ENCODE measurements at regions not wholly inside any gene's neighbourhood (a gene's known extent, or its start where the extent isn't known, plus 50 kb on each side); places are given as distances from the start of the nearest gene placed in this dataset.

DNA sequence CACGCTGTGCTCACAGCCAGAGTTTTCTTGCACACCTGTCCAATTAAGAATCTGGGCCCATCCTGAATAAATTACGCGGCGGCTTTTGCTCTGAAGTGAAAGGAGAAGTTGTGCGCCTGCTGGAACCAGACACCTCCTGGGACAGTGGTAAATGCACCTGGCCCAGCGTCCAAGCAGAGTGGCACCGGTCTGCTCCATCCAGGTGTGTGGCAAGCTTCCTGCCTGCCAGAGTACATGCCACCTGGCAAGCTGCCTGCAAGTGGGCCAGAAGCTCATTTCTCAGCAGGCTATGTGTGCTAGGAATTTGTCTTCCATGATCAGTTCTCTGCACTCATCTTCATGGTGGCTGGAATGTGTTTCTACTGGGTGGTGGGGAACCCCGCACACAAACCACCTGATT lies 660.6 kb downstream of the ETS1 start:
- DNase-seq: peak; percentile 51

GRCh38 chr11:127925475-127925874 lies 661.9 kb downstream of the ETS1 start:
- DNase-seq: no peak

DNA sequence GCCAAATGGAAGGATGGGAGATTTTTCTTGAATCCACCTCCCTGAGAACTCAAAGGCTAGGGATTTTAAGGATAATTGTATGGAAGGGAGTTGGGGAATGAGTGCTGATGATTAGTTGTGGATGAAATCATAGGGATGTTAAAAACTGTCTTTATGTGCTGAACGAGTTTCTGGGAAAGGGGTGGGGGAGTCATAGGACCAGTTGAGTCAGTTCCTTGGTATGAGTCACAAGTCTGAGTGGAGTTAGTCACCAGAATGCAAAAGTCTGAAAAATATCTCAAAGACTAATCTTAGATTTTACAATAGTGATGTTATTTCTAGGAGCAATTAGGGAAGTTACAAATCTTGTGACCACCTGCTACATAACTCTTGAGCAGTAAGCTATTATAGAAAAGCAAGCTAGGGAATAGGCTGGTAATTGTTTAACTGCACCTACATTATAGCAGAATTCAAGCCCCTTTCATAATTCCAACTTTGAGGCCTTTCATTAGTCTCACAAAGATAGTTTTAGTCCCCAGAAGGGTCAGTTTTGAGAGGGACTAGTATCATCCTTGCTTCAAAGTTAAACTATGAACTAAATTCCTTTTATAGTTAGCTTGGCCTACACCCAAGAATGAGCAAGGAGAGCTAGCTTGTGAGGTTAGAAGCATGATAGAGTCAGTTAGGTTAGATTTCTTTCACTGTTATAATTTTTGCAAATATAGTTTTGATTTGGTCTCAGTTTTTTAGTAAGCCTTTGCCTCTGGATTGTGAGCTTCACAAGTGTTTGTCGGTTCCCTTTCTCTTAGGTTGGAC lies 668.0 kb downstream of the ETS1 start:
- DNase-seq: no peak

DNA sequence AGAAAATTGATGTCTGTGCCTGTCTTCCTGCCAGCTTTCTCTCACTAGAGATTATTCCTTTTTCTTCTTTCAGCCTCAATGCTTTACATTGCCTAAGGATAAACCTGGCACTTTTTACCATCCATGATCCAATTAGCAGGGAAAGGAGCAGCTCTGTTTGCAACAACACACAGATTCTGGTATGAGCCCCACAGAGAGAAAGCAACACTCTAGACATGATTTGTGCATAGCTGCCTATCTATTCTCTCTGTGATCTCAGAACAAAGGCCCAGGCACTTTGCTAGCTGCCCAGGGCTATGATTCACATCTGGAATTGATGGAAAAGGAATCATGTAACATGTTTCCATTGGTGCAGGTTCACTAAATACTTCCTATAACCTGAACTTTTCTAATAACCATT lies 685.0 kb downstream of the ETS1 start:
- no peak for DNase-seq

DNA sequence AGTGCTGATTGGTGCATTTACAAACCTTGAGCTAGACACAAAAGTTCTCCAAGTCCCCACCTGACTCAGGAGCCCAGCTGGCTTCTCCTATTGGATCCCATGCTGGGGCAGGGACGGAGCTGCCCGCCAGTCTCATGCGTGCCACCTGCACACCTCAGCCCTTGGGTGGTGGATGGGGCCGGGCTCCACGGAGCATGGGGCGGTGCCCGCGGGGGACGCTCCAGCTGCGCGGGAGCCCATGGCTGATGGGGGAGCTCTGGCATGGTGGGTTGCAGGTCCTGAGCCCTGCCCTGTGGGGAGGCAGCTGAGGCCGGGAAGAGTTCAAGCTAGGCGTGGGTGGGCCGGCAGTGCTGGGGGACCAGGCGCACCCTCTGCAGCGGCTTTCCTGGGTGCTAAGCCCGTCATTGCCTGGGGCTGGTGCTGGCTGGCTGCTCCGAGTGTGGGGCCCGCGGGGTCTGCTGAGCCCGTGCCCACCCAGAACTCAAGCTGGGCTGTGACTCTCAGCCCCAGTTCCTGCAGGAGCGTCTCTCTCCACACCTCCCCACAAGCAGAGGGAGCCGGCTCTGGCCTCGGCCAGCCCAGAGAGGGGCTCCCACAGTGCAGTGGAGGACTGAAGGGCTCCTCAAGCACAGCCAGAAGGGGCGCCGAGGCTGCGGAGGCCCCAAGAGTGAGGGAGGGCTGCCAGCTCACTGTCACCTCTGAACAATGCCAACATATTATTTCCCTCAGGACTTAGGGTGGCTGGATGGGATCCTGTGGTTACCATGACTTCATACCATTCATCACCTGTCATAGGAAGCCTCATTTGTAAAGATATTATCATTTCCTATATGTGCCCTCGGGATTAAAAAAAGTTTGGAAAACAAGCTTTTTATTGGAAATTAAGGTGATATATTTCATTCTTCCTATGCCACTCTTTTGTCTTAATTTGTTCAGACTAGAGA lies 688.7 kb downstream of the ETS1 start:
- DNase-seq: no peak

- no peak for DNase-seq
Measured at GRCh38 chr11:127895776-127896175, 691.6 kb downstream of the ETS1 start.

DNA sequence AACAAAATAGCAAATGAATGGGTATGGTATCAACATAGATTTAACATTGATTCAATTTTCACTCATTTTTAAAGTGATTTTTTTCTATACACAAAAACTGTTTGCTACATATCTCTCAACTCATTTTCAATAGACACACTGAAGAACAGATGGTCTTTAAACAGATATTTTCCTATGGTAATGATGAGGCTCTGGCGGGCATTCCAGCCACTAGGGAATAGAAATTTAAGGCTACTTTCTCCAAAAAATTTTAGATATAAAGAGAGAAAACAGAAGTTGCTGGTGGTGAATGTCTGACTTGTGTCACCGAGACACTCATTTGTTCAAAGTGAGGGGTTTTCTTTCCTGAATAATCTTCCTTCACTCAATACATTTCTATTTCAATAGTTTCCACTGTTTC lies 693.0 kb downstream of the ETS1 start:
- no peak for DNase-seq

DNA sequence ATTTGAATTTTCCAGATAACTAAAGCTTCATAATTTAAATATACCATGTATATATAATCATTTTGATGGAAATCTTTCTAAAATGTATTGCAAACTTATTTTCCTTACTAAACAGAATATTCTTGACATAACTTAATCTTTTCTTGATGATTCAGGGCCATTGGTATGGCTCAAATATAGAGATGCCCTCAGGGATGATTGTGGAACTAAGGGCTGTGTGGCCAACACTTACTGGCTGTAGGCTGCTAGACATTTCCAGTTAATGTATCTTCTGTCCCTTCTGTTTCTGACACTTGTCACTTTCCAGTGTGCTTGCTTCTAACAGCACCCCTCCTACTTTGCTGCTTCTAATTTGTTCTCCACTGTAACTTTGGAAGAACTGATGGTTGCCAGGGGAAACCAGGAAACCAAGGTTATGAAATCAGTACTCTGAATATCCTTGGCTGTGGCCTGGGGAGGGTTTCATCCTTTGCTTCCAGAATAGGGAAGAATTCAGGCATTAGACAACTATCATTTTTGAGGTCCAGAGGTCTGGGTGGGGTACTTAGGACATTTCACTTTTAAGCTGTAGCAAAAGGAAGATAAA lies 697.2 kb downstream of the ETS1 start:
- DNase-seq: no peak

GRCh38 chr11:127888386-127888785 lies 699.0 kb downstream of the ETS1 start:
- no peak for DNase-seq

DNA sequence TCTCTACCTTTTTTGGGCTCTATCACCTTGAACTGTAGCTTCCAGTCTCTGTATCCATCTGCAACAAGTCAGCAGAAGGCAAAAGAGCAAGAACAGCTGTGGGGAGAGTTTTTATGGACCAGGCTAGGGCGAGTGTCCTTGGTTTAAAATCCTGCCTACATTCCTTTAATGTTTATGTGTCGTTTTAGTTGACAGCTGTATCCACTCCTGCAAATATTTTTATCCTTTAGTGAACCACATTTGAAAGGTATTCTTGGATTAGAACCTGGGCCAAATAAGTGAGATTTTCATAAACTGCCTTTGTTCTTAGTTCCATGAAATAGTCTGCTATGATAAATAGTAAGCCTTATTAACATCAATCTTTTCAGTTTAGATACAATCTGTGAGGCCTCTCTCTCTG lies 712.2 kb downstream of the ETS1 start:
- no peak for DNase-seq

- no peak for DNase-seq
Measured at GRCh38 chr11:127873478-127873877, 713.9 kb downstream of the ETS1 start.

GRCh38 chr11:127866109-127866508 lies 721.2 kb downstream of the ETS1 start:
- no peak for DNase-seq

- DNase-seq: no peak
Measured at GRCh38 chr11:127864861-127865260, 722.5 kb downstream of the ETS1 start.

GRCh38 chr11:127862406-127862805 lies 725.0 kb downstream of the ETS1 start:
- no peak for DNase-seq

DNA sequence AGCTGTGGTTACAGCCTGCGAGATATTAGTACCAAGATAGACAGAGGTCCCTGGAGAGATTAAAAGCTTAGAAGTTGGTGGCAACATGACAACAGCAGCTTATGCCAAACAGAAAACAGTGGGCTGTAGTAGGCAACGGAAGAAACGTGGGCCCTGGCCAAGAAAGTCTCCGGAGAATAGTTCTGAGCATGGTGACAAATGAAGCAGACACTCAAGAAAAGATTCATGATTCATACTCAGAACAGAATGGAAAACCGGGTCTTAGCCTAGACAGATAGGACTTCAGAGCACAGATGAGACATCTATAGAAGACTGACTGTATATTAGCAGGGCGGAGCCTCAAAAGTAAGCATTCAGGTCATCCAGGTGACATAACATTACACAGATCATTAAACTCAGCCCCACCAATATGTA lies 727.4 kb downstream of the ETS1 start:
- no peak for DNase-seq

- DNase-seq: no peak
Measured at GRCh38 chr11:127844876-127845275, 742.5 kb downstream of the ETS1 start.

GRCh38 chr11:127843483-127844396 lies 743.6 kb downstream of the ETS1 start:
- peak; percentile 36 for DNase-seq

GRCh38 chr11:127825183-127825582 lies 762.2 kb downstream of the ETS1 start:
- no peak for DNase-seq

- no peak for DNase-seq
Measured at GRCh38 chr11:127818625-127819024, 768.7 kb downstream of the ETS1 start.

DNA sequence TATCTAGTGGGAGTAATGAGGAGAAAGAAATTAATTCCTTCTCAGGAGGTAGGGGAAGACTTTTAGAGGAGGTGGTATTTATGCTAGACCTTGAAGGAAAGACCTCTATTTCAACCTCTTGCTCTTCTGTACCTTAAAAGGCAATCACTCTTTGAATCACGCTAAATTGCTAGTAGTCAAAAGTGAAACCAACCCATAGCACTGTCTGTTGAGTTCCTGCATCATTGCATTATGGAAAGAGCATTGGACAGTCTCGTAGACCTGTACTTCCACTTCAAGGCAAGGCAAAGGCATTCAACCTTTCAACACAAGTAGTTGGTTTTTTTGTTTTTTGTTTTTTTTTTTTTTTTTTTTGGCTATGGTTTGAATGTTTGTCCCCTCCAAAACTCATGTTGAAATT lies 770.4 kb downstream of the ETS1 start:
- DNase-seq: peak; percentile 8

DNA sequence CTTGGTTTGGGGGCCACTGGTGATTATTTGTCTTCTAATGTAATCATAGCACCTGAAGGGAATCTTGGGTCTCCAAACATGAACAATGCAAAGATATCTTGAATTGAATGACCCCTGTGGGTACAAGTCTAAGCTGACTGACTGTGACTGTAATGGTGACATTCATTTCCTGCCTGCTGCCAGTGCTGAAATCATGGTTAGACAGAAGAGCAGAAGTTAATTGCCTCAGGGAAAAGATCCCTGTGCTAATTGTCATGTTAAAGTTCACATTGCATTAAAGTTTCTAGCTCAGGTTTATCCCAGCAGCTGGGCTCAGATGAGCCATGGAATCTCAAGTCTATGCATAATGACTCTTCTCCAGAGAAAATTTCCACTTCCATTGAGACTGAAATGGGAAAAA lies 772.0 kb downstream of the ETS1 start:
- DNase-seq: no peak

GRCh38 chr11:127806501-127806900 lies 780.9 kb downstream of the ETS1 start:
- no peak for DNase-seq

DNA sequence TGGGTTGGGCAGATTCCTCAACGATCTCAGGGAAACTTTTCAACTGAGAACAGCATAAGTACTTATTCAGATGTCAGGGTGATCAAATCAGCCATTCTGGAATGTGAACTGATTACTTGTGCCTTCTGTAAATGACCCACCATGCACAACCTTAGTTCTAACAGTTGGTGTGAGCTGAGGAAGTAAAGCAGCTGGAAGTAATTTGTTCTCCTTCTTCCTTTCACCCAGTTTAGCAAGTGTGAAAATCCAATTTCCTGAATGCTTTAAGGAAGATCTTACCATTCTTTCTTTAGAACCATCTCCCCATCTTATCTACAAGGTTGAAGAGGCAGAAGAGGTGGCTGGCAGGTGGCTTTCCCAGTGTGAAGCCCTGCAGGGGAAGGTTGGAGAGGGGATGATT lies 781.6 kb downstream of the ETS1 start:
- no peak for DNase-seq
